SK-N-SH treated with all-trans-retinoic acid at 6 μM for 48 hours (cell line): ENCODE measurements at regions not wholly inside any gene's neighbourhood (a gene's known extent, or its start where the extent isn't known, plus 50 kb on each side); places are given as distances from the start of the nearest gene placed in this dataset.

Source experiments
- CREB5 ChIP-seq: fragments of 250-450 bp; sonication (Bioruptor Pico); IDR thresholded peaks from 2 replicates; pipeline ENCODE4 v1.5.1; 2020; ENCODE audit warnings: low read depth, mild to moderate bottlenecking, moderate library complexity
- GLIS3 ChIP-seq: fragments of 250-450 bp; sonication (Bioruptor Pico); IDR thresholded peaks from 2 replicates; pipeline ENCODE4 v1.5.0; 2020; ENCODE audit warnings: mild to moderate bottlenecking, moderate library complexity
- PATZ1 ChIP-seq: fragments of 250-450 bp; sonication (Bioruptor Pico); IDR thresholded peaks from 2 replicates; pipeline ENCODE4 v1.8.0; 2020; ENCODE audit warnings: mild to moderate bottlenecking, moderate library complexity, borderline replicate concordance
- POU6F1 ChIP-seq: fragments of 250-450 bp; sonication (Bioruptor Pico); IDR thresholded peaks from 2 replicates; pipeline ENCODE4 v1.8.0; 2021; ENCODE audit warnings: low read depth, mild to moderate bottlenecking, moderate library complexity, borderline replicate concordance
- ZFP30 ChIP-seq: fragments of 450-650 bp; formaldehyde crosslinking; IDR thresholded peaks from 2 replicates; pipeline ENCODE4 v1.5.0; 2022; ENCODE audit warnings: mild to moderate bottlenecking, moderate library complexity
- ZNF565 ChIP-seq: fragments of 450-650 bp; formaldehyde crosslinking; conservative IDR thresholded peaks from 2 replicates; pipeline ENCODE4 v1.5.0; 2020; ENCODE audit warnings: low read depth, mild to moderate bottlenecking, moderate library complexity

GRCh38 chr2:65583061-65583460 is 150.7 kb upstream of the SPRED2 start:
- TF ChIP-seq POU6F1, result no peak
- TF ChIP-seq PATZ1 (CRISPR knock-in tag), result no peak
- no peak for TF ChIP-seq ZNF565 (CRISPR knock-in tag)
- TF ChIP-seq CREB5, result no peak
- no peak for TF ChIP-seq ZFP30 (CRISPR knock-in tag)
- no peak for TF ChIP-seq GLIS3 (CRISPR knock-in tag)
